ENCODE measurements at regions not wholly inside any gene's neighbourhood (a gene's known extent, or its start where the extent isn't known, plus 50 kb on each side); places are given as distances from the start of the nearest gene placed in this dataset.

DNA sequence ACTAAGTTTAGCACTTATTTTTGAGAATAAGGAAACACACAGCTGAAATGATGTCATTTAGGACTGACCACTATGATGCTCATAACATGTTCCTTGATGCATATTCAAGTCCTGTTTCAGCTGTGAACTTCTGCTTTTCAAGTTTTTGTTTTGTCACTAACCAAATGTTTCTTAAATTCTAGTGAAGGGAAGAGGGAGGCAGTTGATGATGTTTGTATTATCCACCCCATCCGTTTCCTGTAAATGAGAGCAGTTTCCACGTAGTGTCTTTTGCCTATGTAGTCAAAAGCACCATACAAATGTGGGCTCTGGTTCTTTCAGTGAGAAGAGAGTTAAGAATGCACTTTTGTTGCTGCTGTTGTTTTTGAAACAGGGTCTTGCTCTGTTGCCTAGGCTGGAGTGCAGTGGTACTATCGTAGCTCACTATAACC is 491.8 kb downstream of the PCNX1 start:
- no peak for TF ChIP-seq CTCF (conservative IDR thresholded peaks at IDR 0.05; ENCODE audit: low read length)
- no peak for TF ChIP-seq EZH2phosphoT487 (IDR thresholded peaks at IDR 0.05; ENCODE audit: borderline replicate concordance)

Data from Loucy (cell line).